ENCODE measurements at regions not wholly inside any gene's neighbourhood (a gene's known extent, or its start where the extent isn't known, plus 50 kb on each side); places are given as distances from the start of the nearest gene placed in this dataset.
"Not testable (repeated sequence)": the region's sequence is repeated elsewhere in the genome, so short reads cannot be mapped to it uniquely, and the experiment has no call there.

- H3K79me2 ChIP-seq (ENCODE audit: low read length) = no peaks in the 10 kb centered on the region
- no peak overlapping the region for H2AFZ ChIP-seq (ENCODE audit: low read depth, low read length)
- no peaks in the 10 kb centered on the region for H3K27me3 ChIP-seq (ENCODE audit: low read depth, low read length)
- H3K9ac ChIP-seq (ENCODE audit: low read length) = no peak overlapping the region
- no peaks in the 10 kb centered on the region for H4K20me1 ChIP-seq (ENCODE audit: insufficient read depth, low read length)
- no peak overlapping the region for H3K27ac ChIP-seq (ENCODE audit: low read length)
- TF ChIP-seq, protein P1, sequence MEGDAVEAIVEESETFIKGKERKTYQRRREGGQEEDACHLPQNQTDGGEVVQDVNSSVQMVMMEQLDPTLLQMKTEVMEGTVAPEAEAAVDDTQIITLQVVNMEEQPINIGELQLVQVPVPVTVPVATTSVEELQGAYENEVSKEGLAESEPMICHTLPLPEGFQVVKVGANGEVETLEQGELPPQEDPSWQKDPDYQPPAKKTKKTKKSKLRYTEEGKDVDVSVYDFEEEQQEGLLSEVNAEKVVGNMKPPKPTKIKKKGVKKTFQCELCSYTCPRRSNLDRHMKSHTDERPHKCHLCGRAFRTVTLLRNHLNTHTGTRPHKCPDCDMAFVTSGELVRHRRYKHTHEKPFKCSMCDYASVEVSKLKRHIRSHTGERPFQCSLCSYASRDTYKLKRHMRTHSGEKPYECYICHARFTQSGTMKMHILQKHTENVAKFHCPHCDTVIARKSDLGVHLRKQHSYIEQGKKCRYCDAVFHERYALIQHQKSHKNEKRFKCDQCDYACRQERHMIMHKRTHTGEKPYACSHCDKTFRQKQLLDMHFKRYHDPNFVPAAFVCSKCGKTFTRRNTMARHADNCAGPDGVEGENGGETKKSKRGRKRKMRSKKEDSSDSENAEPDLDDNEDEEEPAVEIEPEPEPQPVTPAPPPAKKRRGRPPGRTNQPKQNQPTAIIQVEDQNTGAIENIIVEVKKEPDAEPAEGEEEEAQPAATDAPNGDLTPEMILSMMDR (IDR thresholded peaks at IDR 0.05; ENCODE audit: low read depth, low read length) = no peak
- TF ChIP-seq EZH2phosphoT487 (IDR thresholded peaks at IDR 0.05; ENCODE audit: low read depth) = no peak
- no peak overlapping the region for H3K4me2 ChIP-seq (ENCODE audit: low read length)
- no peaks in the 10 kb centered on the region for H3K36me3 ChIP-seq (replicated peaks; ENCODE audit: low read depth, low read length)
- H3K9me3 ChIP-seq (ENCODE audit: insufficient read depth, low read length) = no peaks in the 10 kb centered on the region
- no peak overlapping the region for H3K4me3 ChIP-seq (ENCODE audit: low read length)
- H3K4me1 ChIP-seq (ENCODE audit: low read length) = no peaks in the 10 kb centered on the region
These were observed 83.6 kb upstream of the GUCY1A1 start for GRCh38 chr4:155582971-155583437.

DNA sequence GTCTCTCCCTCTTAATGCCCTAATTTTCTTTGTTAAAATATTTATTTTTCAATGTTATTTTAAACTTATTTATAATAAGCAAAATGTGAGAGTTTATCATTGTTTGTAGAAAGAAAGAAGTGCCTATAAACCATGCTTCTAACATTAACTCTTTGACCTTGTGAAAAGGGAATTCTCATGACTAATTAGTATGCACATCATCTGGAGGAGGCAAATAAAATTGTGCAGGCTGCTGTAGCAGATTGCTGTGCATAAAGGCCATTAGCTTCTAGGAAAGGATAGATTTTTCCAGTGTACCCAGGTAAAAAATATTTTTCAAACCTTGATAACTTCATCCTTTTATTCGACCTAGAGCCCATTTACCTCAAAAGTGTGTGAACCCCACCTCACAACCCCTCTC, 84.6 kb upstream of the GUCY1A1 start:
- Histone ChIP-seq H3K9me3 (ENCODE audit: insufficient read depth, low read length) (no peaks in the 10 kb centered on the region), H3K4me1 (ENCODE audit: low read length) (no peaks in the 10 kb centered on the region), H3K9ac (ENCODE audit: low read length) (no peak overlapping the region), H3K36me3 (replicated peaks; ENCODE audit: low read depth, low read length) (no peaks in the 10 kb centered on the region), H3K27ac (ENCODE audit: low read length) (no peak overlapping the region), H2AFZ (ENCODE audit: low read depth, low read length) (no peak overlapping the region), H3K4me3 (ENCODE audit: low read length) (no peak overlapping the region), H3K27me3 (ENCODE audit: low read depth, low read length) (no peaks in the 10 kb centered on the region), H4K20me1 (ENCODE audit: insufficient read depth, low read length) (no peaks in the 10 kb centered on the region), H3K4me2 (ENCODE audit: low read length) (no peak overlapping the region), H3K79me2 (ENCODE audit: low read length) (no peaks in the 10 kb centered on the region)
- TF ChIP-seq EZH2phosphoT487 (IDR thresholded peaks at IDR 0.05; ENCODE audit: low read depth) = no peak
- TF ChIP-seq, protein P1 (IDR thresholded peaks at IDR 0.05; ENCODE audit: low read depth, low read length) = no peak

DNA sequence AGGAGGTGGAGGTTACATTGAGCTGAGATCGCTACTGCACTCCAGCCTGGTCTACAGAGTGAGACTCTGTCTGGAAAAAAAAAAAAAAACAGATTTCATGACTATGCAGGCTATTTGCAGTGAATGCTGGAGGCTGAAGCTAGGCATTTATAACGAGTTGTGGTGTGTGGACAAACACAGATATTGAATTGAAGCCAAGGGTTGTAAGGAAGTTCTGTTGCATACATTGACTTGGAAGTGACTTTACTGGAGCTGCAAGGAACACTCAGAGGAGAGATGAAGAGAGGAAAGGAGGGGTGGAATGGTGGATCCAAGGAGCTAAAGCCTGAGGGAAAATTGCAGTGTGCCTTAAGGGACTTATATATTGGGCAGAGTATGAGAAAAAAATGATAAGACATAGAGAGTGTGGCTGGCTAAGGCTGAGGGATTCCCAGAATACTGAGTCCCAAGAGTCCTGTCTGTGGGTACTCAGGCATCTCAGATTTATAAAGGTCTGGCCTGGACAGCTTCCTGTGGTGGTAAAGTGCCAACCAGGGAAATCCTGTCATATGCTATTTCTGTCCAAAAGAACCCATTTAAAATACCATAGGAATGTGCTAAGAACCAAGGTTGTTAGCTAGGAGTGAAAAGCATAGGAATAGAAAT, 87.8 kb upstream of the GUCY1A1 start:
- H3K36me3 ChIP-seq (replicated peaks; ENCODE audit: low read depth, low read length) = no peaks in the 10 kb centered on the region
- no peaks in the 10 kb centered on the region for H4K20me1 ChIP-seq (ENCODE audit: insufficient read depth, low read length)
- no peaks in the 10 kb centered on the region for H3K9me3 ChIP-seq (ENCODE audit: insufficient read depth, low read length)
- no peak overlapping the region for H3K9ac ChIP-seq (ENCODE audit: low read length)
- no peaks in the 10 kb centered on the region for H3K27me3 ChIP-seq (ENCODE audit: low read depth, low read length)
- no peaks in the 10 kb centered on the region for H3K79me2 ChIP-seq (ENCODE audit: low read length)
- H2AFZ ChIP-seq (ENCODE audit: low read depth, low read length) = no peak overlapping the region
- H3K4me1 ChIP-seq (ENCODE audit: low read length) = no peaks in the 10 kb centered on the region
- no peak overlapping the region for H3K4me2 ChIP-seq (ENCODE audit: low read length)
- H3K4me3 ChIP-seq (ENCODE audit: low read length) = no peak overlapping the region
- no peak overlapping the region for H3K27ac ChIP-seq (ENCODE audit: low read length)
- no peak for TF ChIP-seq EZH2phosphoT487 (IDR thresholded peaks at IDR 0.05; ENCODE audit: low read depth)
- TF ChIP-seq, protein P1 (IDR thresholded peaks at IDR 0.05; ENCODE audit: low read depth, low read length) = no peak

DNA sequence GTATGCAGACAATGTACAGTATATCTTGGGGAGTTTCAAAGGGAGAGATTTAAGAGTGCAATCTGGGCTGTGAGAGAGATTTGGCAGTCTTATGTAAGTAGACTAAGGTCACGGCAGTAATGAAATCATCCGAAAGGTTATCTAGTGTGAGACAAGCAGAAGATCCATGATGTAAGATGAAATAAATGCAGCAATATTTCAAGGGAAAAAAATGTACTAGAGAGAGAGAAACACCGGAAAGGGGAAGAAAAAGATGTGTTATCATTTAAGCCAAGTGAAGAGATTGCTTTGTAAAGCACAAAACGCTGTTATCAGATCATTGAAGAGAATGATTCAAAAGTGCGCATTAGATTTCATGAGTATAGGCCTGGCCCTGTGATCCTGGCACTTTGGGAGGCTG, 88.4 kb upstream of the GUCY1A1 start:
- no peak overlapping the region for H3K4me3 ChIP-seq (ENCODE audit: low read length)
- H3K27me3 ChIP-seq (ENCODE audit: low read depth, low read length) = no peaks in the 10 kb centered on the region
- TF ChIP-seq, protein P1 (IDR thresholded peaks at IDR 0.05; ENCODE audit: low read depth, low read length) = no peak
- TF ChIP-seq EZH2phosphoT487 (IDR thresholded peaks at IDR 0.05; ENCODE audit: low read depth) = no peak
- no peak overlapping the region for H3K9ac ChIP-seq (ENCODE audit: low read length)
- H3K4me2 ChIP-seq (ENCODE audit: low read length) = no peak overlapping the region
- no peak overlapping the region for H2AFZ ChIP-seq (ENCODE audit: low read depth, low read length)
- H3K4me1 ChIP-seq (ENCODE audit: low read length) = no peaks in the 10 kb centered on the region
- no peaks in the 10 kb centered on the region for H3K9me3 ChIP-seq (ENCODE audit: insufficient read depth, low read length)
- no peaks in the 10 kb centered on the region for H3K79me2 ChIP-seq (ENCODE audit: low read length)
- H3K36me3 ChIP-seq (replicated peaks; ENCODE audit: low read depth, low read length) = no peaks in the 10 kb centered on the region
- no peaks in the 10 kb centered on the region for H4K20me1 ChIP-seq (ENCODE audit: insufficient read depth, low read length)
- H3K27ac ChIP-seq (ENCODE audit: low read length) = no peak overlapping the region

DNA sequence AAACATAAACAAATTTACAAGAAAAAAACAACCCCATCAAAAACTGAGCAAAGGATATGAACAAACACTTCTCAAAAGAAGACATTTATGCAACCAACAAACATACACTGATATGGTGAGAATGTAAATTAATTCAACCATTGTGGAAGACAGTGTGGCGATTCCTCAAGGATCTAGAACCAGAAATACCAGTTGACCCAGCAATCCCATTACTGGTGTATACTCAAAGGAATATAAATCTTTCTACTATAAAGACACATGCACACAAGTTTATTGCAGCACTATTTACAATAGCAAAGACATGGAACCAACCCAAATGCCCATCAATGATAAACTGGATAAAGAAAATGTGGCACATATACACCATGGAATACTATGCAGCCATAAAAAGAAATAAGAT, 92.3 kb upstream of the GUCY1A1 start:
- H2AFZ ChIP-seq (ENCODE audit: low read depth, low read length); H3K27me3 ChIP-seq (ENCODE audit: low read depth, low read length); H3K27ac ChIP-seq (ENCODE audit: low read length); H3K4me3 ChIP-seq (ENCODE audit: low read length); H3K36me3 ChIP-seq (replicated peaks; ENCODE audit: low read depth, low read length); H3K4me1 ChIP-seq (ENCODE audit: low read length); H3K79me2 ChIP-seq (ENCODE audit: low read length); H3K9me3 ChIP-seq (ENCODE audit: insufficient read depth, low read length); H3K9ac ChIP-seq (ENCODE audit: low read length); H3K4me2 ChIP-seq (ENCODE audit: low read length); H4K20me1 ChIP-seq (ENCODE audit: insufficient read depth, low read length): not testable (repeated sequence)
